ENCODE measurements at regions not wholly inside any gene's neighbourhood (a gene's known extent, or its start where the extent isn't known, plus 50 kb on each side); places are given as distances from the start of the nearest gene placed in this dataset.

- no peak overlapping the region for H3K4me3 ChIP-seq (ENCODE audit: low read depth, low read length)
- DNase-seq (ENCODE audit: low read depth): no peak
- TF ChIP-seq POLR2A (IDR thresholded peaks at IDR 0.05; ENCODE audit: extremely low read depth, insufficient read length) (no peak), CTCF (IDR thresholded peaks at IDR 0.05; ENCODE audit: low read depth, low read length) (no peak), MYC (IDR thresholded peaks at IDR 0.05; ENCODE audit: low read depth, low read length) (no peak), MAX (IDR thresholded peaks at IDR 0.05; ENCODE audit: low read depth, low read length) (no peak)
These were observed 257.3 kb downstream of the TMEM121 start for GRCh38 chr14:105783707-105784106.

- no peak for TF ChIP-seq MYC (IDR thresholded peaks at IDR 0.05; ENCODE audit: low read depth, low read length)
- TF ChIP-seq POLR2A (IDR thresholded peaks at IDR 0.05; ENCODE audit: extremely low read depth, insufficient read length): no peak
- no peak for TF ChIP-seq MAX (IDR thresholded peaks at IDR 0.05; ENCODE audit: low read depth, low read length)
- no peak for TF ChIP-seq CTCF (IDR thresholded peaks at IDR 0.05; ENCODE audit: low read depth, low read length)
- no peak for DNase-seq (ENCODE audit: low read depth)
These were observed 267.5 kb downstream of the TMEM121 start for GRCh38 chr14:105793836-105794235.

DNA sequence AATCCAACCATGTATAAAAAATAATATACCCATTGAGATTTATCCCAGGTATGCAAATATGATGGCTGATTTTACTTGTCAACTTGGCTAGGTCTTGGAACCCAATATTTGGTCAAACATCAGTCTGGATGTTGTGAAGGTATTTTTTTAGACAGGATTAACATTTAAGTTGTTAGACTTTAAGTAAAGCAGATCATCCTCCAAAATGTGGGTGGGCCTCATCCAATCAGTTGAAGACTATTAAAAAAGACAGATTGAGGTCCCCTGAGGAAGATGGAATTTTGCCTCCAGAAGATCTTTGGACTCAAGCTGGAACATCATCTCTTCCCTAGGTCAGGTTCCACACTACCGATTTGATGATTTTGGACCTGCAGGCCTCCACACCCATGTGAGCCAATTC lies 271.2 kb downstream of the TMEM121 start:
- no peak overlapping the region for H3K4me3 ChIP-seq (ENCODE audit: low read depth, low read length)
- no peak for TF ChIP-seq MAX (IDR thresholded peaks at IDR 0.05; ENCODE audit: low read depth, low read length)
- no peak for TF ChIP-seq MYC (IDR thresholded peaks at IDR 0.05; ENCODE audit: low read depth, low read length)
- TF ChIP-seq CTCF (IDR thresholded peaks at IDR 0.05; ENCODE audit: low read depth, low read length): no peak
- TF ChIP-seq POLR2A (IDR thresholded peaks at IDR 0.05; ENCODE audit: extremely low read depth, insufficient read length): no peak
- DNase-seq (ENCODE audit: low read depth): no peak

More at GRCh38 chr14:105793836-105794235, 267.5 kb downstream of the TMEM121 start:
- H3K4me3 ChIP-seq (ENCODE audit: low read depth, low read length): no peak overlapping the region

GRCh38 chr14:105805701-105806100 lies 279.3 kb downstream of the TMEM121 start:
- DNase-seq (ENCODE audit: low read depth): no peak
- no peak overlapping the region for H3K4me3 ChIP-seq (ENCODE audit: low read depth, low read length)
- no peak for TF ChIP-seq MYC (IDR thresholded peaks at IDR 0.05; ENCODE audit: low read depth, low read length)
- no peak for TF ChIP-seq POLR2A (IDR thresholded peaks at IDR 0.05; ENCODE audit: extremely low read depth, insufficient read length)
- no peak for TF ChIP-seq MAX (IDR thresholded peaks at IDR 0.05; ENCODE audit: low read depth, low read length)
- no peak for TF ChIP-seq CTCF (IDR thresholded peaks at IDR 0.05; ENCODE audit: low read depth, low read length)

DNA sequence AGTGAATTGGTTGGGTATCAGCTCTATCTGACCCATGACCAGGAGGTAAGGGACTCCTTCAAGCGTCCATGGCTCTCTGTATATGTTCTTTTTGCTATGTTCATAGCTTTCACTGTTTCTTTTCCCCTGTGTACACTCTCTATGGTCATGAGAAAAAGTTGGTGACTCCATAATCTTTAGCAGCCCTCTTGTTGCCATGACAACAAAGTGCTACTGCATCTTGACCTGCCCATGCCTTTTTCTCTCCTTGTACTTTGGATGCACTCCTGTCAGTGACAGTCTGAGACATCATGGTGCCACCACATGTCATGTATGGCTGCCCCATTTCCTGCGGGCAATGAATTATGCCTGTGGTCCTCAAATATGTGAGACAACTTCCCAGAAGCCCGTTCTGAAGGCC lies 280.2 kb downstream of the TMEM121 start:
- DNase-seq (ENCODE audit: low read depth): no peak
- no peak for TF ChIP-seq MYC (IDR thresholded peaks at IDR 0.05; ENCODE audit: low read depth, low read length)
- no peak overlapping the region for H3K4me3 ChIP-seq (ENCODE audit: low read depth, low read length)

DNA sequence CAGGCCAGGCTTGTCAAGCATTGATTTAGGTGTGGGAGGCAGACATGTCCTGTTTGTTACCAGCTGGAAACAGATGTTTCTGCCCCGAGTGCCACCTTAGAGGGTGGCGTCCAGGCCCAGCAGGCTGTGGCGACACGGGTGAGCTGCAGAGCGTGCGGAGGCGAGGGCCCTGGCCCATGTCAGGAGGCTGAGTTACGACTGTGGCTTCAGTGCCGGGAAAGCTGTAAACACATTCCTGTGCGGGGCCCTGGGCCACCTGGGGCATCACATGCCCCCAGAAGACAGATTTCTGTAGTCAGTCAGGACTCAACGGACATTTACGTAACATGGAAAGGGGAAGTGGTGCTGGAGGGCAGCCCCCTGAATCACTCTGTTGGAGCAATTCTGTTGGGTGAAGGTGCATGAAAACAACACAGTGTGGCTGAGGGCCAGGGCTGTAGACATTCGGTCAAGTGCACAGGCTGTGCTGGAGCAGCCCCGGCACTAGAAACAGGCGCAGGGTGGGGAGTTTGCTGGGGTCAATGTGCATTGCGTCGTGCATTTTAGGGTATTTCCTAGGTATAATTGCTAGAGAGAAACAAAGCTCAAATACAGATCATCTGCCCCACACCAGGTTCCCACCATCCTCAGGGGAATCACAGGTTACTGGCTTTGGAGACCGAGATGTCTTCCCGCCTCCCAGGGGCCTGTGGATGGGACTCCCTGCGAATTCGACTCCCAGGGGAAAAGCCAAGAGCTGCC lies 291.8 kb downstream of the TMEM121 start:
- no peak for DNase-seq (ENCODE audit: low read depth)
- TF ChIP-seq CTCF (IDR thresholded peaks at IDR 0.05; ENCODE audit: low read depth, low read length): no peak
- no peak for TF ChIP-seq MAX (IDR thresholded peaks at IDR 0.05; ENCODE audit: low read depth, low read length)
- no peak for TF ChIP-seq POLR2A (IDR thresholded peaks at IDR 0.05; ENCODE audit: extremely low read depth, insufficient read length)
- TF ChIP-seq MYC (IDR thresholded peaks at IDR 0.05; ENCODE audit: low read depth, low read length): no peak
- H3K4me3 ChIP-seq (ENCODE audit: low read depth, low read length): no peak overlapping the region

Measured in NB4 (cell line).